RWPE1 (cell line): ENCODE measurements at regions not wholly inside any gene's neighbourhood (a gene's known extent, or its start where the extent isn't known, plus 50 kb on each side); places are given as distances from the start of the nearest gene placed in this dataset.

Experiments
- CTCF ChIA-PET: fragments of 350-600 bp; sonication (Branson Sonifier 250); formaldehyde crosslinking; extraction: SDS; loops from one replicate; lab custom pipeline; 2021; lab: Yijun Ruan, JAX
- POLR2A ChIA-PET: fragments of 400-600 bp; formaldehyde crosslinking; extraction: SDS; loops from one replicate; lab custom pipeline; 2020; ENCODE audit warnings: antibody characterized with exemption; ENCODE audit not compliant: low non-redundant PET; lab: Yijun Ruan, JAX
- DNase-seq: peaks from one replicate; pipeline ENCODE4 v3.0.0; 2012; ENCODE audit warnings: low spot score
- H3K27ac ChIP-seq: fragments of 450-650 bp; 2 replicates; pipeline ENCODE4 v1.5.1; 2017
- TF ChIP-seq, protein P1 (sequence below): fragments of 450-650 bp; conservative IDR thresholded peaks from 2 replicates; pipeline ENCODE4 v1.5.1; 2017; ENCODE audit warnings: low read depth, mild to moderate bottlenecking

- no peak overlapping the region for H3K27ac ChIP-seq
- ChIA-PET POLR2A (no interaction called here), CTCF (no interaction called here)
- TF ChIP-seq, protein P1, sequence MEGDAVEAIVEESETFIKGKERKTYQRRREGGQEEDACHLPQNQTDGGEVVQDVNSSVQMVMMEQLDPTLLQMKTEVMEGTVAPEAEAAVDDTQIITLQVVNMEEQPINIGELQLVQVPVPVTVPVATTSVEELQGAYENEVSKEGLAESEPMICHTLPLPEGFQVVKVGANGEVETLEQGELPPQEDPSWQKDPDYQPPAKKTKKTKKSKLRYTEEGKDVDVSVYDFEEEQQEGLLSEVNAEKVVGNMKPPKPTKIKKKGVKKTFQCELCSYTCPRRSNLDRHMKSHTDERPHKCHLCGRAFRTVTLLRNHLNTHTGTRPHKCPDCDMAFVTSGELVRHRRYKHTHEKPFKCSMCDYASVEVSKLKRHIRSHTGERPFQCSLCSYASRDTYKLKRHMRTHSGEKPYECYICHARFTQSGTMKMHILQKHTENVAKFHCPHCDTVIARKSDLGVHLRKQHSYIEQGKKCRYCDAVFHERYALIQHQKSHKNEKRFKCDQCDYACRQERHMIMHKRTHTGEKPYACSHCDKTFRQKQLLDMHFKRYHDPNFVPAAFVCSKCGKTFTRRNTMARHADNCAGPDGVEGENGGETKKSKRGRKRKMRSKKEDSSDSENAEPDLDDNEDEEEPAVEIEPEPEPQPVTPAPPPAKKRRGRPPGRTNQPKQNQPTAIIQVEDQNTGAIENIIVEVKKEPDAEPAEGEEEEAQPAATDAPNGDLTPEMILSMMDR, result no peak
- no peak for DNase-seq
These were observed 88.9 kb upstream of the ST6GAL2 start for GRCh38 chr2:106974891-106975290.

DNA sequence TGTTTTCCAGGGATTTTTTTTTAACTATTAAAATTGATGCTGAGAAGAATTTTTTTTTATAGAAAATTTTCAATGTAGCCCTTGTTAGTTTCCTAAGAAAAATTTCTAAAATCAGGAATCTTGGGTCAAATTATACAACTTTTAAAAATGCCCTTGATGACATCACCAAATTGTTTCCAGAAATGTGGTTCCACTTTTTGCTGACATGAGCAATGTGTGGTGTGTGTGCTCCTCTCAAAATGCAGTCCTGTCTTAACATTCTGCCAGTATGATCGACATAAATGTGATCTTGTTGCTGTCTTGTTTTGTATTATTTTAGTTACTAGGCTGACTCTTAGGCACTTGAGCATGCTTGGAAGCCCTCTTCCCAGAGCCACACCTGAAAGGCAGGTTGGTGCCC, 89.7 kb upstream of the ST6GAL2 start:
- ChIA-PET POLR2A (no interaction called here), CTCF (no interaction called here)
- no peak overlapping the region for H3K27ac ChIP-seq
- DNase-seq, result no peak
- TF ChIP-seq, protein P1, result no peak

- H3K27ac ChIP-seq, result no peak overlapping the region
- no peak for DNase-seq
- POLR2A ChIA-PET, result no interaction called here
- CTCF ChIA-PET, result no interaction called here
- TF ChIP-seq, protein P1, result no peak
These were observed 90.6 kb upstream of the ST6GAL2 start for GRCh38 chr2:106976548-106976947.

- H3K27ac ChIP-seq, result no peak overlapping the region
- DNase-seq, result no peak
- POLR2A ChIA-PET, result no interaction called here
These were observed 91.8 kb upstream of the ST6GAL2 start for GRCh38 chr2:106977717-106978116.

GRCh38 chr2:106978647-106979046, 92.7 kb upstream of the ST6GAL2 start:
- TF ChIP-seq, protein P1, result no peak
- CTCF ChIA-PET, result no interaction called here
- POLR2A ChIA-PET, result no interaction called here
- no peak overlapping the region for H3K27ac ChIP-seq
- DNase-seq, result no peak

More at GRCh38 chr2:106977717-106978116, 91.8 kb upstream of the ST6GAL2 start:
- CTCF ChIA-PET, result no interaction called here
- TF ChIP-seq, protein P1, result no peak

DNA sequence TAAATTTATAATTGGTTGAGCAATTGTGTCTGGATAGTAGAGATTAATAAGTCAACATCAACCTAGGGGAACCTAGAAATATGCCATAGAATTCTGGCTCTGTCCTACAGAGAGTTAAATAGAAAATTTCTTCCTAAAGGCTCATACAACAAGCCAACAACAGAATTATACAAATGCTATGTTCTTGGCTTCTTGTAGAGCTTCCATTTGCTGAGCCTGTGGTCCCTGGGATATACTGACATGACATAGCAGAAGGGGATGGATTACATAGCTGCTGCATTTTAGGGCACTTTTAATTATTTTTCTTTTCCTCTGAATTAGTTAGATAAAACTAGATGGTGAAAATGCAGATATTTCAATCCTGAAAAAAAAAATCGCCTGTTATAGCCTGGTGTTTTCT, 95.5 kb upstream of the ST6GAL2 start:
- ChIA-PET POLR2A (no interaction called here), CTCF (interaction anchor here (0.7 kb wide), 1 partner anchor 172 kb away, joined by 3 read pairs; no protein-coding TSS in a partner anchor)
- TF ChIP-seq, protein P1, result no peak
- no peak for DNase-seq
- no peak overlapping the region for H3K27ac ChIP-seq
